NT2/D1 (cell line): ENCODE measurements at regions not wholly inside any gene's neighbourhood (a gene's known extent, or its start where the extent isn't known, plus 50 kb on each side); places are given as distances from the start of the nearest gene placed in this dataset.

Experiments used
- YY1 ChIP-seq: IDR thresholded peaks from 2 replicates; pipeline ENCODE4 v1.6.1; 2011; ENCODE audit not compliant: insufficient read length, insufficient read depth
- ZNF274 ChIP-seq: IDR thresholded peaks from 2 replicates; pipeline ENCODE4 v1.6.1; 2011; ENCODE audit warnings: mild to moderate bottlenecking, low read depth, low read length

DNA sequence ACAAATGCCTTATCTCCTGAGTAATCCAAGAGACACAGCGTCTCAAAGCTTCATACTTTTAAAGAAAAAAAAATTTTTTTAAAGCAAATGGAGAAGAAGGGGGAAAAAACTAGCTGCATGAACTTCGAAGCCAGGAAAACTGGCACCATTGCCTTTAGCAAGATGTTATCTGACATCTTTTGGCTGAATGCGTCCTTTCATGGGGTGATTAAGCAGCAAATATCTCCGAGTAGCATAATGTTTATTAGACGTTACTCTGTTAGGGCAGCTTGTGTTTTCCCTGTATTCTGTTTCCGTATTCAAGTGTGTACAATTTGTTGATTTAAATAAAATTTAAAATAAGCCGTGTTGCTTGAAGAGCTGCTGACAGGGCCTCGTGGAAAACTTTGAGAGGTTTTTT, 76.5 kb upstream of the TSHZ2 start:
- TF ChIP-seq YY1 (no peak), ZNF274 (no peak)
